ENCODE measurements at regions not wholly inside any gene's neighbourhood (a gene's known extent, or its start where the extent isn't known, plus 50 kb on each side); places are given as distances from the start of the nearest gene placed in this dataset.

GRCh38 chr1:218643281-218643680 is 298.1 kb downstream of the TGFB2 start:
- DNase-seq: no peak

- DNase-seq: no peak
Measured at GRCh38 chr1:218643926-218644325, 298.8 kb downstream of the TGFB2 start.

- no peak for DNase-seq
Measured at GRCh38 chr1:218646288-218646687, 301.2 kb downstream of the TGFB2 start.

- peak; percentile 39 for DNase-seq
Measured at GRCh38 chr1:218656301-218657037, 311.3 kb downstream of the TGFB2 start.

GRCh38 chr1:218658269-218658668 is 313.1 kb downstream of the TGFB2 start:
- peak; percentile 38 for DNase-seq

- DNase-seq: peak; percentile 85
Measured at GRCh38 chr1:218658899-218659298, 313.8 kb downstream of the TGFB2 start.

GRCh38 chr1:218659911-218660677 is 315.0 kb downstream of the TGFB2 start:
- no peak for DNase-seq

GRCh38 chr1:218660678-218661053 is 315.5 kb downstream of the TGFB2 start:
- DNase-seq: peak; percentile 94

- no peak for DNase-seq
Measured at GRCh38 chr1:218661411-218661810, 316.3 kb downstream of the TGFB2 start.

GRCh38 chr1:218664385-218665170 is 319.4 kb downstream of the TGFB2 start:
- peak; percentile 58 for DNase-seq

GRCh38 chr1:218665221-218665620 is 320.1 kb downstream of the TGFB2 start:
- peak; percentile 49 for DNase-seq

GRCh38 chr1:218666263-218666662 is 321.1 kb downstream of the TGFB2 start:
- no peak for DNase-seq

- DNase-seq: no peak
Measured at GRCh38 chr1:218667781-218668516, 322.8 kb downstream of the TGFB2 start.

- DNase-seq: no peak
Measured at GRCh38 chr1:218669431-218669830, 324.3 kb downstream of the TGFB2 start.

GRCh38 chr1:218670875-218671274 is 325.7 kb downstream of the TGFB2 start:
- DNase-seq: no peak

- no peak for DNase-seq
Measured at GRCh38 chr1:218671573-218671972, 326.4 kb downstream of the TGFB2 start.

- DNase-seq: no peak
Measured at GRCh38 chr1:218673170-218673569, 328.0 kb downstream of the TGFB2 start.

GRCh38 chr1:218674280-218674773 is 329.2 kb downstream of the TGFB2 start:
- peak; percentile 87 for DNase-seq

- DNase-seq: no peak
Measured at GRCh38 chr1:218677026-218677425, 331.9 kb downstream of the TGFB2 start.

GRCh38 chr1:218679391-218679790 is 334.3 kb downstream of the TGFB2 start:
- peak; percentile 65 for DNase-seq

- no peak for DNase-seq
Measured at GRCh38 chr1:218679988-218680748, 335.0 kb downstream of the TGFB2 start.

- DNase-seq: no peak
Measured at GRCh38 chr1:218683242-218683641, 338.1 kb downstream of the TGFB2 start.

Data from fibroblast of skin of right quadriceps (primary cell).